Liver (tissue), 3 donors: ENCODE measurements at regions not wholly inside any gene's neighbourhood (a gene's known extent, or its start where the extent isn't known, plus 50 kb on each side); places are given as distances from the start of the nearest gene placed in this dataset.

Experiments
- EGR1 ChIP-seq, 2 donors: IDR thresholded peaks; 2 replicates each; pipeline ENCODE4 v1.6.1; 2016 to 2018; ENCODE audit warnings: antibody characterized with exemption in 2 of 2, low read depth in 2 of 2
- GABPA ChIP-seq, 2 donors: IDR thresholded peaks in 1 of 2; conservative IDR thresholded peaks in 1 of 2; 2 replicates each; pipeline ENCODE4 v1.6.1; 2016; ENCODE audit warnings: antibody characterized with exemption in 2 of 2, mild to moderate bottlenecking in 1 of 2, moderate library complexity in 1 of 2
- HNF4A ChIP-seq, 2 donors: conservative IDR thresholded peaks; 2 replicates each; pipeline ENCODE4 v1.6.1; 2016; ENCODE audit warnings: antibody characterized with exemption in 2 of 2, mild to moderate bottlenecking in 2 of 2
- JUND ChIP-seq, 2 donors: IDR thresholded peaks; 2 replicates each; pipeline ENCODE4 v1.6.1; 2016; ENCODE audit warnings: antibody characterized with exemption in 2 of 2
- MAX ChIP-seq: IDR thresholded peaks from 2 replicates; pipeline ENCODE4 v1.6.1; 2016; ENCODE audit warnings: antibody characterized with exemption
- RAD21 ChIP-seq, 2 donors: IDR thresholded peaks; 2 replicates each; pipeline ENCODE4 v1.6.1; 2016; ENCODE audit warnings: antibody characterized with exemption in 2 of 2, mild to moderate bottlenecking in 2 of 2
- RXRA ChIP-seq, 2 donors: IDR thresholded peaks; 2 replicates each; pipeline ENCODE4 v1.6.1; 2017 to 2018; ENCODE audit warnings: antibody characterized with exemption in 2 of 2, mild to moderate bottlenecking in 1 of 2
- SP1 ChIP-seq: IDR thresholded peaks from 2 replicates; pipeline ENCODE4 v1.6.1; 2018; ENCODE audit warnings: antibody characterized with exemption, mild to moderate bottlenecking
- TAF1 ChIP-seq: conservative IDR thresholded peaks from 2 replicates; pipeline ENCODE4 v1.6.1; 2016; ENCODE audit warnings: antibody characterized with exemption, mild to moderate bottlenecking
- YY1 ChIP-seq: IDR thresholded peaks from 2 replicates; pipeline ENCODE4 v1.6.1; 2016; ENCODE audit warnings: antibody characterized with exemption, mild to moderate bottlenecking
- ZBTB33 ChIP-seq: IDR thresholded peaks from 2 replicates; pipeline ENCODE4 v1.6.1; 2016; ENCODE audit warnings: antibody characterized with exemption
- TF ChIP-seq, protein P1 (sequence below): fragments of 150-350 bp; IDR thresholded peaks from 2 replicates; pipeline ENCODE4 v1.5.1; 2017; ENCODE audit warnings: improper control_type of control experiment, low read depth, low read length; ENCODE audit not compliant: missing input control
- TF ChIP-seq, protein P2 (sequence below): IDR thresholded peaks from 2 replicates; pipeline ENCODE4 v1.6.1; 2016; ENCODE audit warnings: antibody characterized with exemption, mild to moderate bottlenecking
- TF ChIP-seq, protein P3 (sequence below): IDR thresholded peaks from 2 replicates; pipeline ENCODE4 v1.6.1; 2016; ENCODE audit warnings: antibody characterized with exemption
- donor health status: healthy.
- donor health status: healthy.

GRCh38 chr2:4674007-4674406 is 970.6 kb downstream of the DCDC2C start:
- no peak for TF ChIP-seq JUND (IDR thresholded peaks at IDR 0.05)
- TF ChIP-seq, protein P1, sequence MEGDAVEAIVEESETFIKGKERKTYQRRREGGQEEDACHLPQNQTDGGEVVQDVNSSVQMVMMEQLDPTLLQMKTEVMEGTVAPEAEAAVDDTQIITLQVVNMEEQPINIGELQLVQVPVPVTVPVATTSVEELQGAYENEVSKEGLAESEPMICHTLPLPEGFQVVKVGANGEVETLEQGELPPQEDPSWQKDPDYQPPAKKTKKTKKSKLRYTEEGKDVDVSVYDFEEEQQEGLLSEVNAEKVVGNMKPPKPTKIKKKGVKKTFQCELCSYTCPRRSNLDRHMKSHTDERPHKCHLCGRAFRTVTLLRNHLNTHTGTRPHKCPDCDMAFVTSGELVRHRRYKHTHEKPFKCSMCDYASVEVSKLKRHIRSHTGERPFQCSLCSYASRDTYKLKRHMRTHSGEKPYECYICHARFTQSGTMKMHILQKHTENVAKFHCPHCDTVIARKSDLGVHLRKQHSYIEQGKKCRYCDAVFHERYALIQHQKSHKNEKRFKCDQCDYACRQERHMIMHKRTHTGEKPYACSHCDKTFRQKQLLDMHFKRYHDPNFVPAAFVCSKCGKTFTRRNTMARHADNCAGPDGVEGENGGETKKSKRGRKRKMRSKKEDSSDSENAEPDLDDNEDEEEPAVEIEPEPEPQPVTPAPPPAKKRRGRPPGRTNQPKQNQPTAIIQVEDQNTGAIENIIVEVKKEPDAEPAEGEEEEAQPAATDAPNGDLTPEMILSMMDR: no peak
- TF ChIP-seq EGR1 (IDR thresholded peaks at IDR 0.05; ENCODE audit: low read depth in 2 of 2): no peak
- TF ChIP-seq, protein P2, sequence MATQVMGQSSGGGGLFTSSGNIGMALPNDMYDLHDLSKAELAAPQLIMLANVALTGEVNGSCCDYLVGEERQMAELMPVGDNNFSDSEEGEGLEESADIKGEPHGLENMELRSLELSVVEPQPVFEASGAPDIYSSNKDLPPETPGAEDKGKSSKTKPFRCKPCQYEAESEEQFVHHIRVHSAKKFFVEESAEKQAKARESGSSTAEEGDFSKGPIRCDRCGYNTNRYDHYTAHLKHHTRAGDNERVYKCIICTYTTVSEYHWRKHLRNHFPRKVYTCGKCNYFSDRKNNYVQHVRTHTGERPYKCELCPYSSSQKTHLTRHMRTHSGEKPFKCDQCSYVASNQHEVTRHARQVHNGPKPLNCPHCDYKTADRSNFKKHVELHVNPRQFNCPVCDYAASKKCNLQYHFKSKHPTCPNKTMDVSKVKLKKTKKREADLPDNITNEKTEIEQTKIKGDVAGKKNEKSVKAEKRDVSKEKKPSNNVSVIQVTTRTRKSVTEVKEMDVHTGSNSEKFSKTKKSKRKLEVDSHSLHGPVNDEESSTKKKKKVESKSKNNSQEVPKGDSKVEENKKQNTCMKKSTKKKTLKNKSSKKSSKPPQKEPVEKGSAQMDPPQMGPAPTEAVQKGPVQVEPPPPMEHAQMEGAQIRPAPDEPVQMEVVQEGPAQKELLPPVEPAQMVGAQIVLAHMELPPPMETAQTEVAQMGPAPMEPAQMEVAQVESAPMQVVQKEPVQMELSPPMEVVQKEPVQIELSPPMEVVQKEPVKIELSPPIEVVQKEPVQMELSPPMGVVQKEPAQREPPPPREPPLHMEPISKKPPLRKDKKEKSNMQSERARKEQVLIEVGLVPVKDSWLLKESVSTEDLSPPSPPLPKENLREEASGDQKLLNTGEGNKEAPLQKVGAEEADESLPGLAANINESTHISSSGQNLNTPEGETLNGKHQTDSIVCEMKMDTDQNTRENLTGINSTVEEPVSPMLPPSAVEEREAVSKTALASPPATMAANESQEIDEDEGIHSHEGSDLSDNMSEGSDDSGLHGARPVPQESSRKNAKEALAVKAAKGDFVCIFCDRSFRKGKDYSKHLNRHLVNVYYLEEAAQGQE: no peak
- no peak for TF ChIP-seq MAX
- no peak for TF ChIP-seq RAD21 (IDR thresholded peaks at IDR 0.05)
- TF ChIP-seq TAF1: no peak
- TF ChIP-seq, protein P3, sequence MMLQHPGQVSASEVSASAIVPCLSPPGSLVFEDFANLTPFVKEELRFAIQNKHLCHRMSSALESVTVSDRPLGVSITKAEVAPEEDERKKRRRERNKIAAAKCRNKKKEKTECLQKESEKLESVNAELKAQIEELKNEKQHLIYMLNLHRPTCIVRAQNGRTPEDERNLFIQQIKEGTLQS: no peak
- TF ChIP-seq YY1: no peak
- TF ChIP-seq RXRA (IDR thresholded peaks at IDR 0.05): no peak
- no peak for TF ChIP-seq GABPA (IDR thresholded peaks at IDR 0.05 in 1 of 2, conservative IDR thresholded peaks at IDR 0.05 in 1 of 2)
- no peak for TF ChIP-seq SP1
- no peak for TF ChIP-seq ZBTB33
- TF ChIP-seq HNF4A (conservative IDR thresholded peaks at IDR 0.05): no peak
